ENCODE measurements at regions not wholly inside any gene's neighbourhood (a gene's known extent, or its start where the extent isn't known, plus 50 kb on each side); places are given as distances from the start of the nearest gene placed in this dataset.

DNA sequence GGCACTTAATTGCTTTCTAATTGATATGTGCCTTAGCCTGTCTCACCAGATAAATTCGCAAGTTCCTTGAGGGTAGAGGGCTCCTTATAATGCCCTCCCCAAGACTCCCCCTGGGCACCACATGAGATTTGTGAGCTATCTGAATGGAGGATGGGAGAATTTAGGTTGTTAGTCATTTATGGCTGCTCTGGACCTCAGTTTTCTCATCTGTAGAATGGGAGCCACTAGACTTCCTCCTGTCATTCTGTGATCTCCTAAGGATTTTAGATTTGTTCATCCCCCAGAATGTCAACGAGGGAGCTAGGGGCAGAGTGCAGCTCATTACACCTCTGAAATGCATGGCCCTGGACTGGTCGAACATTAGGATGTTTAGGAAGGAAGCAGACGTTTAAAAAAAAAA lies 294.6 kb downstream of the MIAT start:
- TF ChIP-seq, protein P1, sequence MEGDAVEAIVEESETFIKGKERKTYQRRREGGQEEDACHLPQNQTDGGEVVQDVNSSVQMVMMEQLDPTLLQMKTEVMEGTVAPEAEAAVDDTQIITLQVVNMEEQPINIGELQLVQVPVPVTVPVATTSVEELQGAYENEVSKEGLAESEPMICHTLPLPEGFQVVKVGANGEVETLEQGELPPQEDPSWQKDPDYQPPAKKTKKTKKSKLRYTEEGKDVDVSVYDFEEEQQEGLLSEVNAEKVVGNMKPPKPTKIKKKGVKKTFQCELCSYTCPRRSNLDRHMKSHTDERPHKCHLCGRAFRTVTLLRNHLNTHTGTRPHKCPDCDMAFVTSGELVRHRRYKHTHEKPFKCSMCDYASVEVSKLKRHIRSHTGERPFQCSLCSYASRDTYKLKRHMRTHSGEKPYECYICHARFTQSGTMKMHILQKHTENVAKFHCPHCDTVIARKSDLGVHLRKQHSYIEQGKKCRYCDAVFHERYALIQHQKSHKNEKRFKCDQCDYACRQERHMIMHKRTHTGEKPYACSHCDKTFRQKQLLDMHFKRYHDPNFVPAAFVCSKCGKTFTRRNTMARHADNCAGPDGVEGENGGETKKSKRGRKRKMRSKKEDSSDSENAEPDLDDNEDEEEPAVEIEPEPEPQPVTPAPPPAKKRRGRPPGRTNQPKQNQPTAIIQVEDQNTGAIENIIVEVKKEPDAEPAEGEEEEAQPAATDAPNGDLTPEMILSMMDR (conservative IDR thresholded peaks at IDR 0.05; ENCODE audit: low read depth, low read length), result no peak
- no peak for TF ChIP-seq EZH2 (IDR thresholded peaks at IDR 0.05; ENCODE audit: borderline replicate concordance, low read depth, low read length, poor library complexity, severe bottlenecking)

All from A673 (cell line).